OCI-LY7 (cell line): ENCODE measurements at regions not wholly inside any gene's neighbourhood (a gene's known extent, or its start where the extent isn't known, plus 50 kb on each side); places are given as distances from the start of the nearest gene placed in this dataset.

Experiments used
- CTCF ChIP-seq: fragments of 200-600 bp; sonication (generic); conservative IDR thresholded peaks from 2 replicates; pipeline ENCODE4 v1.5.1; 2014; ENCODE audit warnings: mild to moderate bottlenecking, antibody characterized with exemption, low read length, moderate library complexity, mixed read lengths
- EZH2phosphoT487 ChIP-seq: fragments of 200-600 bp; sonication (generic); IDR thresholded peaks from 2 replicates; pipeline ENCODE4 v1.6.1; 2018; ENCODE audit warnings: low read depth, borderline replicate concordance, mild to moderate bottlenecking, mixed run types, antibody characterized with exemption, low read length, moderate library complexity, mixed read lengths

GRCh38 chr3:178260887-178261565, 275.2 kb upstream of the KCNMB2 start:
- TF ChIP-seq CTCF: no peak
- TF ChIP-seq EZH2phosphoT487: no peak
